ENCODE measurements at regions not wholly inside any gene's neighbourhood (a gene's known extent, or its start where the extent isn't known, plus 50 kb on each side); places are given as distances from the start of the nearest gene placed in this dataset.

GRCh38 chr15:38073178-38073946 lies 138.9 kb downstream of the TMCO5A start:
- DNase-seq (ENCODE audit: low read depth) = peak; percentile 29

DNA sequence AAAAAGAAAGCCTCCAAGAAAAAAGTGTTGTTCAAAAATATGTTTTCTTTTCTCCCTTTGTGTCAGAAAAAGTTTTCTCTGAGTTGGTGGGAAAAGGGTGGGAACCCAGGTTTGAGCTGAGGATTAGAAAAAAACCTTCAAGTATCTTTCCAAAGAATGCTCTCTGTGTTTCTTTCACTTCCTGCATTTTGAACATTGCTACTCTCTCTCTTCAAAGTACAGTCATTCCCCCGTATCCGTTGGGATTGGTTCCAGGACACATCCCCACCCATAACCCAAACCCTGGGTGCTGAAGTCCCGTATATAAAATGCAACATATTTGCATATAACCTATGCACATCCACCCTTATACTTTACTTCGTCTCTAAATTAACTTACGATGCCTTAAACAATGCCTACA lies 139.6 kb downstream of the TMCO5A start:
- peak; percentile 35 for DNase-seq (ENCODE audit: low read depth)

DNA sequence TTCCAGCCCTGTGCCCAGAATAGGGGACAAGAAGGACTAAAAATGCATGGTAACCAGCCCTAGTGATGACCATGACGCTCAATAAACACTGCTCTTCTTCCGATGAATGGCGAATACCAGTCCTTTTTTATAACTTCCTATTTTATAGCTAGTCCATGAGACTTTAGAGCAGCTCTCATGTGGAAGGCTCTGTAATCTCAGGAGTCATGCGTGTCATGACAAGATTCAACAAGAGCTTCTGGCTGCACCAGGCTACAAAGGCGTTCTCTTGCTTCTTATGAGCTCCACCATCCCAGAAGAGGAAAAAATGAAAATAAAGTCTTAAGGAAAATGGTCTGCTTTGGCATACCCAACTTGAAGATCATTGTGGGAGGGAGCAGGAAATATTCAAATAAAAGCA lies 141.0 kb downstream of the TMCO5A start:
- no peak for DNase-seq (ENCODE audit: low read depth)

DNA sequence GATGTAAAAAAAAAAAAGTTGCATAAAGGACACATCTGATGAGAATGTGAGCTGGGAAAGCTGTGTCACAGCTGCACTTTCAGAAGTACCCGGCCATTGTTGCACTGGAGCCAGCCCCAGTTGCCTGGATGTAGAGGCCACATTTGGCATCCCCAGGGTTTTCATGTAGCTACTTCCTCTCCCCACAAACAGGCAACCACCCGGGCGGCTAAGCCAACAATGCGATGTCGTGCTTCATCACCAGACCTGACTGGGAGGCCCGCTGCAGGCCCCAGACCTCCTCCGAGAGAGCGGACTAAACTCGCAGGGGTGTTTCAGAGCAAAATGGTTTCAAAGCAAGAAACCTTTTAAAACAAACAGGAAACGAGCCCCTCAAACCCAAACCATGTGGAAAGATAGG lies 142.3 kb downstream of the TMCO5A start:
- DNase-seq (ENCODE audit: low read depth) = no peak

- no peak for DNase-seq (ENCODE audit: low read depth)
These were observed 144.8 kb downstream of the TMCO5A start for GRCh38 chr15:38079236-38079635.

GRCh38 chr15:38080651-38081275 lies 146.3 kb downstream of the TMCO5A start:
- DNase-seq (ENCODE audit: low read depth) = no peak

DNA sequence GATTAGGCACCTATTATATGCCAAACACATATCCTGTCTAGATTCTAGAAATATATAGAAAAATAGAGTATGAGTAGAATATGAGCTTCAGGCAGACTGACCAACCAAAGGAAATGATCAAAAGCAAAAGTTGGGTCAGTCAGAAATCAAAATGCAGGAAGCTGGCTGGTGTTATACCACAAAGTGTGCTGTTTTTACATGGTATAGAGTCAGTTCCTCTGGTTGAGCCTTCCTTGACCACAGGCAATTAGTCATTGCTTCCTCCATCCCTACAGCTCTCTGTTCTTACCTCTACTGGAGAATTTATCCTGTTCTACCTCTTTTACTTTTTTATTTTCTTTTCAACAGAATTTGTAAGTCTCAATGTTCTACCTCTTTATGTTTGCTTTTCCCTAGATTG lies 149.8 kb downstream of the TMCO5A start:
- DNase-seq (ENCODE audit: low read depth) = peak; percentile 33

- no peak for DNase-seq (ENCODE audit: low read depth)
These were observed 150.7 kb downstream of the TMCO5A start for GRCh38 chr15:38085114-38085513.

- peak; percentile 70 for DNase-seq (ENCODE audit: low read depth)
These were observed 151.6 kb downstream of the TMCO5A start for GRCh38 chr15:38085931-38086568.

DNA sequence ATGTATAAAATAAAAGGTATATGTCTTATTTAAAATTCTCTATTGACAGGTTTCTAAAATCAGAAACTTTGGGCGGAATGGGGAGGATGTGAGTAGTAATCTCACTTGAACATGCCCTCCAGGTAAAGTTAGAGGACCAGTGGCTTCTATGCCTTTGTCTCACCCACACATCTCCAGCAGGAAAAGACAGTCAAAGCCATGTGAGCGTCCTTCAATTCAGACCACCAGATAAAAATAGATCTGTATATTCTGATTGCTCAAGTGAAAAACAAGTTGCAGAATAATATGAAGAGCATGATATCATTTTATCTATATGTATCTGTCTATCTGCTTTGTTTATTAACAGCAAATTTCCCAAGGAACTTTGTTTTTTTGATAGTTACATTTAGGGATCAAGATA lies 152.2 kb downstream of the TMCO5A start:
- no peak for DNase-seq (ENCODE audit: low read depth)

GRCh38 chr15:38088971-38089370 lies 154.5 kb downstream of the TMCO5A start:
- DNase-seq (ENCODE audit: low read depth) = peak; percentile 17

- no peak for DNase-seq (ENCODE audit: low read depth)
These were observed 155.8 kb downstream of the TMCO5A start for GRCh38 chr15:38090223-38090622.

GRCh38 chr15:38090678-38091077 lies 156.2 kb downstream of the TMCO5A start:
- DNase-seq (ENCODE audit: low read depth) = no peak

DNA sequence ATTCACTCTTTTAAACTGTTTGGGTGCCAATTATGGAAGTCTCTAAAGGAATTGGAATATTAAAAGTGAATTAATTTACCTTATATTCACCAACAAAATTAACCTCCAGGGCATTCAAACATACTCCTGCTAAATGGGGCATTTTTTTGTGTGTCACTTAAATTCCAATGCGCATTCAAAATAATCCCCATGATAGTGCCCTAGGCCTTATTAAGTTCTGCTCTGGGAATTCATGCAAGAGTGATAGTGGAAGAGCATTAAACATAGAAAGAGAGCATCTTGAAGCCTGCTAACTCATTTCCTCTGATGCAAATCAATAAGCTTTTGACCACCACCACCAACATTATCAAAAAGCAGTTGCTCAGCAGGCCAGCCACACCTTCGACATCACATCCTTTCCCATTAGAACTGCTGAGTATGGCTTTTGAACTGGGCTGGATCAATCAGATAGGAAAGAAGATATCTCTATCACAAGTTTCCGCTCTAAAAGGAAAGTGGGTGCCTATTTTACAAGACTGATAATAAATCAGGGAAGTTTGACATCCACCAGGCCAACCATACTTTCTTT lies 156.7 kb downstream of the TMCO5A start:
- DNase-seq (ENCODE audit: low read depth) = no peak

- no peak for DNase-seq (ENCODE audit: low read depth)
These were observed 158.7 kb upstream of the SPRED1 start for GRCh38 chr15:38093931-38094330.

DNA sequence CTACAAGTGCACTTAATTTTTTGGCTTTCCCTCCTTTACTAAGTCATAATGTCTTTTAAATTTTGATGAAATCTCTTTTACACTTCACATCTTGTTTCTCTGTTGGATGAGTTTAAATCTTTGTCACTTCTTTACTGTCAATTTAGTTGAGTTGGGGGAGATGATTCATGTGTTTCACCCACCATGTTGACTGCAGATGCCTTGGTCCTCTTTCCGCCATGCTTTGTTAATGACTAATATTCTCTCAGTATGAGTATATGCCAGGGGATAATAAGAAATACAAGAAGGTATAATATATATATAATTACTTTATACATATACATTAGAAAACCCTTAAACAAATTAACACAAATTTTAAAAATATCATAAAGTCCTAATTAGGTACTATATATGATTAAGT lies 149.7 kb upstream of the SPRED1 start:
- no peak for DNase-seq (ENCODE audit: low read depth)

DNA sequence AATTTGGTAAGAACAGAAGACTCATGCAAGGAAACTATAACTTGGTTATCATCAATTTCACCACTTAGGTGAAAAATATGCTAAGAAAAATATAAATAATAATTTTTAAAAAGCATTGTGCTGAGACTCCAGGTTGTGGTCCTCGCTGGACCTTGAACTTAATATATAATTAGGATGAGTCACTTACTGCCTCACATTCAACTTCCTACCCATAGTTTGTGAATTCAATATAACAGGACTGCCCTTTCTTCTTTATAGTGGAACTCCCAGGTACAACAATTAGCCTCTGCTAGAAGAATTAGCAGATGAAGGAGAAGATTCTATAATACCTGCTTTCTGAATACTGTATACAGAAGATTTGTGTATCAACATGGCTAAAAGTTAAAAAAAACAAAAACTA lies 149.1 kb upstream of the SPRED1 start:
- DNase-seq (ENCODE audit: low read depth) = no peak

- DNase-seq (ENCODE audit: low read depth) = no peak
These were observed 141.6 kb upstream of the SPRED1 start for GRCh38 chr15:38111070-38111469.

DNA sequence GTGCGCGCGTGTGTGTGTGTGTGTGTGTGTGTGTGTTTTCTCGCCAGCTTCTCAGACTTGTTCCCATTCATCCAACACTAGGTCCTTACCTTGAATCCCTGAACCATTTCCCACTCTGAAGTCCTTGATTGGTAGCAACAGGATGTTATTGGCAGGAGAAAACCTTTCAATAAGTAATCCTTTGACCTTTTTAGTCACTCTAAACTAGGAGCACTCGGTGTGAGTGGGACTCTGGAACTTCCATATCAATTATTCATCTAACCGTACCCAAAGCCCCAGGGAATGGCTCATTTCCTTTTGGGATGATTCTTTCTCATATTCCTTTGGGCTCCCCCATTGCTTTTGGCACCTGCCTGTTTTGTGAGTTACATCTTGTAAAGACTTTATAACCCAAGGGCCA lies 140.2 kb upstream of the SPRED1 start:
- no peak for DNase-seq (ENCODE audit: low read depth)

GRCh38 chr15:38115121-38115520 lies 137.5 kb upstream of the SPRED1 start:
- no peak for DNase-seq (ENCODE audit: low read depth)

- no peak for DNase-seq (ENCODE audit: low read depth)
These were observed 134.9 kb upstream of the SPRED1 start for GRCh38 chr15:38117781-38118180.

- peak; percentile 16 for DNase-seq (ENCODE audit: low read depth)
These were observed 132.8 kb upstream of the SPRED1 start for GRCh38 chr15:38119865-38120264.

- peak; percentile 14 for DNase-seq (ENCODE audit: low read depth)
These were observed 125.3 kb upstream of the SPRED1 start for GRCh38 chr15:38127306-38127771.

All from EH (cell line).